Upper lobe of right lung (tissue), 1 donor: ENCODE measurements at regions not wholly inside any gene's neighbourhood (a gene's known extent, or its start where the extent isn't known, plus 50 kb on each side); places are given as distances from the start of the nearest gene placed in this dataset.

ENCODE experiments used
- ATAC-seq: fragments of 200-7000 bp; cut with Tn5 transposase; one replicate; pipeline ENCODE4 v1.9.1; 2020; ENCODE audit warnings: mild to moderate bottlenecking, moderate library complexity
- DNase-seq: peaks from one replicate; pipeline ENCODE4 v3.0.0-alpha.2; 2020
- H3K27ac ChIP-seq: fragments of 200-600 bp; one replicate; pipeline ENCODE4 v1.8.0; 2022
- H3K27me3 ChIP-seq: fragments of 200-600 bp; one replicate; pipeline ENCODE4 v1.8.0; 2022; ENCODE audit warnings: mild to moderate bottlenecking
- H3K36me3 ChIP-seq: fragments of 200-600 bp; one replicate; pipeline ENCODE4 v1.8.0; 2022
- H3K4me1 ChIP-seq: fragments of 200-600 bp; one replicate; pipeline ENCODE4 v1.8.0; 2022
- H3K4me3 ChIP-seq: fragments of 200-600 bp; one replicate; pipeline ENCODE4 v1.8.0; 2022; ENCODE audit warnings: mild to moderate bottlenecking
- H3K9me3 ChIP-seq: fragments of 200-600 bp; one replicate; pipeline ENCODE4 v1.8.0; 2022
- intact Hi-C: fragments of 100-400 bp; cut with DNase I; formaldehyde crosslinking; loops from one replicate; pipeline ENCODE4 v1.11.0; 2022
- TF ChIP-seq, protein P1 (sequence below): fragments of 200-600 bp; IDR thresholded peaks from one replicate; pipeline ENCODE4 v1.8.0; 2022; ENCODE audit warnings: antibody characterized with exemption
- donor health status: DM: no; HTN: yes; CAD: no; lungs with severe emphysema.

DNA sequence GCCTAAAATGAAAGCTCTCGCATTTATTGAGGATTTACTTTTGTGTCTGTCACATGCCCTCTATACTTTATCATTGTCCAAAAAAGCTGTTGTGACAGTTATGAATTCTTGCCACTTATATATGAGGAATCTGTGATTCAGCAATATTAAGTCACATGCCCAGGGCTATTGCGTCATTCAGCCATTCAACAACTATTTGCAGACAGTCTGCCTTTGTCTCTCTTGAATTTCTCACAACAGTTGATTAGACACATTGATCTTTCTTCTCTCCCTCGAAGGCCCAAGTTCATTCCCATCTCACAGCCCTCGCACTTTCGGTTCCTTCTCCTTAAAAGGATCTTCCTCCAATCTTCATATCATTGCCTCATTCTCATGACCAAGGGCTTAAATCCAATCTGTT is 342.6 kb downstream of the MZT1 start:
- intact Hi-C loops: no loop called here

DNA sequence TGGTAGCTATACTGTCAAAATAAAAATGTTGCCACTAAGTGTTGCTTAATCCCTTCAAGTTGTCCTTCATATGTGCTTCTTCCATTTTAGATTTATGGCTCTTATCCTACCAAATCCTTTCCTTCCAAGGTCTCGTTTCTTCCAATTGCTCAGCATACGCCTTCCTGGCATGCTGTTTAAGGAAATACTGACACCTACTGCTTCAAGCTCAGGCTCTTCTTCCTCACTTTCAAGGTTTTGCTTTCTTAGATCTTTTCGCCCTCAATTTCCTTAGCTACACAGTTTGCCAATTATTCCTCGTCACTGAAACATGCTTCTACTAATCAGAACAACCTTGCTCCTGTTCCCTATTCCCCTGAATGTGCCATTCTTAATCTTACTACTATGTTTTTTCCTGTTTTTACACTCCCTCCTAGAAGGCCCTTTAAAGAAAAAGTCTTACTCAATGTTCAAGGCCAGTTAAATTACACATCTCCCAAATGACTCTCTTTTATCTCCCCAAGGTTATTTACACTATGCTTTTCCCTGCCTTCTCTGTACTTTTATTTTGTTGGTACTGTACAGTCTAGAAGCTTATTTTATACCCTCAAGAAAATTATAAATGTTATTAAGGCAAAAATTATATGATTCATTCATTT is 343.1 kb downstream of the MZT1 start:
- Histone ChIP-seq H3K4me1 (peaks cover 5% of the 10 kb centered on the region), H3K9me3 (no peaks in the 10 kb centered on the region), H3K27ac (no peak overlapping the region), H3K4me3 (no peak overlapping the region), H3K36me3 (no peaks in the 10 kb centered on the region), H3K27me3 (no peaks in the 10 kb centered on the region)
- no peak for ATAC-seq
- TF ChIP-seq, protein P1, sequence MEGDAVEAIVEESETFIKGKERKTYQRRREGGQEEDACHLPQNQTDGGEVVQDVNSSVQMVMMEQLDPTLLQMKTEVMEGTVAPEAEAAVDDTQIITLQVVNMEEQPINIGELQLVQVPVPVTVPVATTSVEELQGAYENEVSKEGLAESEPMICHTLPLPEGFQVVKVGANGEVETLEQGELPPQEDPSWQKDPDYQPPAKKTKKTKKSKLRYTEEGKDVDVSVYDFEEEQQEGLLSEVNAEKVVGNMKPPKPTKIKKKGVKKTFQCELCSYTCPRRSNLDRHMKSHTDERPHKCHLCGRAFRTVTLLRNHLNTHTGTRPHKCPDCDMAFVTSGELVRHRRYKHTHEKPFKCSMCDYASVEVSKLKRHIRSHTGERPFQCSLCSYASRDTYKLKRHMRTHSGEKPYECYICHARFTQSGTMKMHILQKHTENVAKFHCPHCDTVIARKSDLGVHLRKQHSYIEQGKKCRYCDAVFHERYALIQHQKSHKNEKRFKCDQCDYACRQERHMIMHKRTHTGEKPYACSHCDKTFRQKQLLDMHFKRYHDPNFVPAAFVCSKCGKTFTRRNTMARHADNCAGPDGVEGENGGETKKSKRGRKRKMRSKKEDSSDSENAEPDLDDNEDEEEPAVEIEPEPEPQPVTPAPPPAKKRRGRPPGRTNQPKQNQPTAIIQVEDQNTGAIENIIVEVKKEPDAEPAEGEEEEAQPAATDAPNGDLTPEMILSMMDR: no peak
- intact Hi-C loops: no loop called here
- no peak for DNase-seq

More for the DNA sequence above, 342.6 kb downstream of the MZT1 start:
- Histone ChIP-seq H3K36me3 (no peaks in the 10 kb centered on the region), H3K9me3 (no peaks in the 10 kb centered on the region), H3K4me3 (no peak overlapping the region), H3K27ac (no peak overlapping the region), H3K4me1 (peaks cover 5% of the 10 kb centered on the region), H3K27me3 (no peaks in the 10 kb centered on the region)
- ATAC-seq: no peak
- TF ChIP-seq, protein P1: no peak
- no peak for DNase-seq

DNA sequence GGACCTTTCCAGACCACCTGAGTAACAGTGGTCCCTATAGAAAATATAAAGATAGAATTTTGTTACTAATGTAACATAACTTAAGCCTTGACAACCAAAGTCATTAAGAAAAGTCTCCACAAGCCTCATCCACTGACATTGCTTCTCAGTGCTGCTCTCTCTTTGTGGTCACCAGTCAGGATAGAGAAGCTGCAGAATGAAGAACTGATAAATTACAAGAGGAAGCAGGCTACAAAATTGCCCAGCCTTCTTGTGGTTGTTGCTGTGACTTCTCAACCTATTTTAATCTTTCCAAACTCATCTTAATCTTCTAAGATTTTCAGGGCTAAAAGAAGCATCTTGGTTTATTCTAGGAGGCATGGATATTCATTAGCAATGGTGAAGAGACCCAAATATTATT is 343.8 kb downstream of the MZT1 start:
- intact Hi-C loops: no loop called here

DNA sequence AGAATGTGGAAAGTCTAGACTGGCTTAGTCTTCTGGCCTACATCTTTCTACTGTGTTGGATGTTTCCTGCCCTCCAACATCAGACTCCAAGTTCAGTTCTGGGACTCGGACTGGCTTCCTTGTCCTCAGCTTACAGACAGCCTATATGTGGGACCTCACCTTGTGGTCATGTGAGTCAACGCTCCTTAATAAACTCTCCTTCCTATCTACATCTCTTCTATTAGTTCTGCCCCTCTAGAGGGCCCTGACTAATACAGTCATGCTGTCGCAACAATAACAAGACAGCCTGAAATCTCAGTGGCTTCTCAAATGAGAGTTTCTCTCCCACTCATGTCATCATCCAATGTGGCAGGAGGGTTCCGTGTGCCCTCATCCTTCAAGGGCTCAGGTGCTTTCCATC is 347.8 kb downstream of the MZT1 start:
- Histone ChIP-seq H3K36me3 (no peaks in the 10 kb centered on the region), H3K4me3 (no peak overlapping the region), H3K4me1 (peaks cover 1% of the 10 kb centered on the region), H3K9me3 (no peaks in the 10 kb centered on the region), H3K27me3 (no peaks in the 10 kb centered on the region), H3K27ac (no peak overlapping the region)
- intact Hi-C loops: no loop called here
- TF ChIP-seq, protein P1: no peak
- ATAC-seq (no peak), DNase-seq (no peak)

More for the DNA sequence above, 343.8 kb downstream of the MZT1 start:
- no peak for DNase-seq
- no peaks in the 10 kb centered on the region for H3K27me3 ChIP-seq
- no peak overlapping the region for H3K4me3 ChIP-seq
- no peaks in the 10 kb centered on the region for H3K9me3 ChIP-seq
- peaks cover 5% of the 10 kb centered on the region for H3K4me1 ChIP-seq
- TF ChIP-seq, protein P1: no peak
- ATAC-seq: peak; percentile 46
- H3K36me3 ChIP-seq: no peaks in the 10 kb centered on the region
- H3K27ac ChIP-seq: no peak overlapping the region

DNA sequence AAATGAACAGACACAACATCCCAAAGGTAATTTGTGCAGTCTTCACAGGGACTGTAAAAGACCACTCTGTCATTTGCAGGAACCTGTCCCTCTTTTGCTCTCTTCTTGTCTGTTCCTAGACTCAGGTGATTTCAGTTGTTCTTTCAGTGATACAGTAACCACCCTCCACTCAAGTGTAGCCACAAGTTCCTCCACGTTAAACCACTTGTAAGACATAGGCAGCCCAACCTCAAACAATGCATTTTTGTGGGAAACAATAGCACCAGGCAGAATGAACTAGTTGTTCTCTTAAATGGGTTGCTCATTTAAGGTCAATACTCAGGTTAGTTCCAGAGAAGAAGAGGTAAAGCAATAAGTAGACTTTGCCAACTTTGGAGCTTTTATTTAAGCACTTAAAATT is 359.4 kb downstream of the MZT1 start:
- no peak for DNase-seq
- ATAC-seq: no peak
- TF ChIP-seq, protein P1: no peak

DNA sequence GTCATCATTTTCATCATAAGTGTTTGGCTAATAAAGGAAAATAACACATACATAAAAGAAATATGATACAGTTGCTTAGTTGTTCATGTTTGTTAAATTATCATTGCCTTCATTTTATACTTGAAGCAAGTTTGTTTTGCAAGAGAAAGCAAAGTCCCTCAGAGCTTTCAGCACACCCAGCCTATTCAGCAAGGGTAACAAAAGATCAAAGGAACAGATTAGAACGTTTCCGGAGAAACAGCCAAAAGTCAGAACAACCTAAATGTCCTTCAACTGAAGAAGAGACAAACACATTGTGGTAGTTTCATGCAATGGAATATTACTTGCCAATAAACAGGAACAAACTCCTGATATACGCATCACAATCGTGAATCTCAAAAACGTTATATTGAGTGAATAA is 380.7 kb downstream of the MZT1 start:
- intact Hi-C loops: no loop called here
- Histone ChIP-seq H3K27me3 (no peaks in the 10 kb centered on the region), H3K27ac (no peak overlapping the region), H3K4me1 (no peaks in the 10 kb centered on the region), H3K9me3 (no peaks in the 10 kb centered on the region), H3K4me3 (no peak overlapping the region), H3K36me3 (no peaks in the 10 kb centered on the region)
- DNase-seq (no peak), ATAC-seq (no peak)
- TF ChIP-seq, protein P1: no peak

More for the DNA sequence above, 359.4 kb downstream of the MZT1 start:
- Histone ChIP-seq H3K27ac (no peak overlapping the region), H3K9me3 (no peaks in the 10 kb centered on the region), H3K36me3 (no peaks in the 10 kb centered on the region), H3K27me3 (no peaks in the 10 kb centered on the region), H3K4me1 (no peaks in the 10 kb centered on the region), H3K4me3 (no peak overlapping the region)
- intact Hi-C loops: no loop called here
